ENCODE measurements at regions not wholly inside any gene's neighbourhood (a gene's known extent, or its start where the extent isn't known, plus 50 kb on each side); places are given as distances from the start of the nearest gene placed in this dataset.

GRCh38 chr2:180319586-180320405 is 312.7 kb upstream of the CWC22 start:
- Histone ChIP-seq H3K4me3 (no peak overlapping the region), H3K27me3 (no peaks in the 10 kb centered on the region), H3K36me3 (no peaks in the 10 kb centered on the region), H3K27ac (no peak overlapping the region), H3K4me1 (ENCODE audit: insufficient read depth) (no peaks in the 10 kb centered on the region), H3K9me3 (no peaks in the 10 kb centered on the region)
- DNase-seq = no peak
- no peak for TF ChIP-seq EP300 (IDR thresholded peaks at IDR 0.05)
- intact Hi-C loops (cut with DNase I) = no loop called here

- Histone ChIP-seq H3K4me1 (ENCODE audit: insufficient read depth) (no peaks in the 10 kb centered on the region), H3K9me3 (no peaks in the 10 kb centered on the region), H3K4me3 (no peak overlapping the region), H3K36me3 (no peaks in the 10 kb centered on the region), H3K27ac (no peak overlapping the region), H3K27me3 (no peaks in the 10 kb centered on the region)
- TF ChIP-seq CTCF (IDR thresholded peaks at IDR 0.05) (no peak), EP300 (IDR thresholded peaks at IDR 0.05) (no peak), POLR2A (IDR thresholded peaks at IDR 0.05) (no peak)
- DNase-seq = no peak
- intact Hi-C loops (cut with DNase I) = no loop called here
- WGBS, 3 donors = 53 to 57% (median 54%) methylated on average over 2 of the region's 2 CpGs
Observed at GRCh38 chr2:180314086-180314485, 307.0 kb upstream of the CWC22 start.

DNA sequence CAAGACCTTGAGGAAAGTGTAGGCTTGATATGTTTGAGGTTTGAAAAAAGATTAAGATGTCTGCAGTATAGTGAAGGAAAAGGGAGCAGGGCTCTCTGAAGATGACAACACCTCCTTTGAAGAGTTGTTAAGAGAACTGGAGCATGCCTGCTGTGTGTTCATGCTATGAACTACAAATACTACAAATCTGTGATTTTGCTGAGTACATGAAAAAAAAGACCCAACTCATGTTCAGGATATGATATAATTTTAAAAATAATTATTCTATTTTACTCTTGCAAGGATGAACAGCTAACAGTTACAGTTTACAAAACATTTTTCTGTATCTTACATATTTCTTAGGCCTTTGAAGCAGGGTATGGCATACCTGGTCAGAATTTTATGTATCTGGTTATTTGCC is 305.4 kb upstream of the CWC22 start:
- no peaks in the 10 kb centered on the region for H3K9me3 ChIP-seq
- H3K27ac ChIP-seq = no peak overlapping the region
- no peaks in the 10 kb centered on the region for H3K4me1 ChIP-seq (ENCODE audit: insufficient read depth)
- TF ChIP-seq CTCF (IDR thresholded peaks at IDR 0.05) = no peak
- TF ChIP-seq POLR2A (IDR thresholded peaks at IDR 0.05) = no peak
- no peak for TF ChIP-seq EP300 (IDR thresholded peaks at IDR 0.05)
- intact Hi-C loops (cut with DNase I) = no loop called here
- H3K27me3 ChIP-seq = no peaks in the 10 kb centered on the region
- DNase-seq = no peak
- no peaks in the 10 kb centered on the region for H3K36me3 ChIP-seq
- H3K4me3 ChIP-seq = no peak overlapping the region

- no peaks in the 10 kb centered on the region for H3K27me3 ChIP-seq
- TF ChIP-seq POLR2A (IDR thresholded peaks at IDR 0.05) = no peak
- no peak for TF ChIP-seq EP300 (IDR thresholded peaks at IDR 0.05)
- no peak for TF ChIP-seq CTCF (IDR thresholded peaks at IDR 0.05)
- H3K27ac ChIP-seq = no peak overlapping the region
- DNase-seq = no peak
- H3K4me1 ChIP-seq (ENCODE audit: insufficient read depth) = no peaks in the 10 kb centered on the region
- H3K36me3 ChIP-seq = no peaks in the 10 kb centered on the region
- intact Hi-C loops (cut with DNase I) = no loop called here
- no peak overlapping the region for H3K4me3 ChIP-seq
- H3K9me3 ChIP-seq = no peaks in the 10 kb centered on the region
- WGBS, 3 donors = 85 to 95% (median 89%) methylated on average over 1 of the region's 1 CpG
Observed at GRCh38 chr2:180307096-180307495, 300.0 kb upstream of the CWC22 start.

DNA sequence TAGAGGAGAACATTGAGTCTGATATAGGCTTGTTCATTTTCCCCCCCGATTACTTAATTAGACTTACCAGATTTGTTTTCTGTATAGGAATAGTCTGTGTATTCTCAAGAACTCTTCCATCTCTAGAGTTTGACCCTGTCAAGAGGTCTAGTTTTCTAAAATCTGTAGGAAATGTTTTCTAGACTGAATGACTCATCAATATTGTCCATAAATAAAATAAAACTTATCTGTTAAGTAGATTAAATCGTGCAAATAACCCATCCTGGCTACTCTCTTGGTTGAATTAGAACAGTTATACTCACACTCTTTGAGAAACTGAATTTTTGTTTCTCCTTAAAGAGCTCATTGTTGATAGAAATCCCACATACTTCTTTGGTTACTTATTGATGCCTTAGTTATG is 299.2 kb upstream of the CWC22 start:
- intact Hi-C loops (cut with DNase I) = no loop called here
- DNase-seq = no peak
- no peaks in the 10 kb centered on the region for H3K4me1 ChIP-seq (ENCODE audit: insufficient read depth)
- H3K36me3 ChIP-seq = no peaks in the 10 kb centered on the region
- WGBS, 3 donors = 65 to 73% (median 65%) methylated on average over 2 of the region's 2 CpGs
- TF ChIP-seq EP300 (IDR thresholded peaks at IDR 0.05) = no peak
- no peak for TF ChIP-seq POLR2A (IDR thresholded peaks at IDR 0.05)
- no peak for TF ChIP-seq CTCF (IDR thresholded peaks at IDR 0.05)
- no peak overlapping the region for H3K27ac ChIP-seq
- no peaks in the 10 kb centered on the region for H3K9me3 ChIP-seq
- no peaks in the 10 kb centered on the region for H3K27me3 ChIP-seq
- no peak overlapping the region for H3K4me3 ChIP-seq
